ENCODE measurements at regions not wholly inside any gene's neighbourhood (a gene's known extent, or its start where the extent isn't known, plus 50 kb on each side); places are given as distances from the start of the nearest gene placed in this dataset.
"Not testable (repeated sequence)": the region's sequence is repeated elsewhere in the genome, so short reads cannot be mapped to it uniquely, and the experiment has no call there.

- Mint-ChIP-seq H3K4me3 (ENCODE audit: low read depth, unreplicated experiment) (no peak overlapping the region), H3K36me3 (ENCODE audit: insufficient read depth, unreplicated experiment) (no peaks in the 10 kb centered on the region), H3K27ac (ENCODE audit: unreplicated experiment) (peak overlapping the region; percentile 11), H3K4me1 (ENCODE audit: low read depth, unreplicated experiment) (no peaks in the 10 kb centered on the region), H3K27me3 (ENCODE audit: unreplicated experiment) (no peaks in the 10 kb centered on the region), H3K9me3 (ENCODE audit: low read depth, unreplicated experiment) (peaks cover 3% of the 10 kb centered on the region)
- CTCF ChIA-PET: no interaction called here
- BruUV-seq (replicated peaks): no TSS peak
- DNase-seq: no peak
- intact Hi-C loops (cut with micrococcal nuclease; ENCODE audit: unreplicated experiment): no loop called here
- TF ChIP-seq CTCF (IDR thresholded peaks at IDR 0.05; ENCODE audit: unreplicated experiment): no peak
Measured at GRCh38 chr1:121443001-121443540, 258.3 kb downstream of the SRGAP2C start.

GRCh38 chr1:121444096-121444495 lies 259.3 kb downstream of the SRGAP2C start:
- no peaks in the 10 kb centered on the region for H3K27me3 Mint-ChIP-seq (ENCODE audit: unreplicated experiment)
- H3K4me1 Mint-ChIP-seq (ENCODE audit: low read depth, unreplicated experiment): no peaks in the 10 kb centered on the region
- H3K27ac Mint-ChIP-seq (ENCODE audit: unreplicated experiment): no peak overlapping the region
- no peaks in the 10 kb centered on the region for H3K36me3 Mint-ChIP-seq (ENCODE audit: insufficient read depth, unreplicated experiment)
- intact Hi-C loops (cut with micrococcal nuclease; ENCODE audit: unreplicated experiment): no loop called here
- DNase-seq: no peak
- CTCF ChIA-PET: no interaction called here
- no peak for TF ChIP-seq CTCF (IDR thresholded peaks at IDR 0.05; ENCODE audit: unreplicated experiment)
- no TSS peak for BruUV-seq (replicated peaks)
- H3K9me3 Mint-ChIP-seq (ENCODE audit: low read depth, unreplicated experiment): peaks cover 3% of the 10 kb centered on the region
- H3K4me3 Mint-ChIP-seq (ENCODE audit: low read depth, unreplicated experiment): no peak overlapping the region

GRCh38 chr1:121445679-121446078 lies 260.9 kb downstream of the SRGAP2C start:
- Mint-ChIP-seq H3K9me3 (ENCODE audit: low read depth, unreplicated experiment) (peaks cover under 1% of the 10 kb centered on the region), H3K36me3 (ENCODE audit: insufficient read depth, unreplicated experiment) (no peaks in the 10 kb centered on the region), H3K4me1 (ENCODE audit: low read depth, unreplicated experiment) (no peaks in the 10 kb centered on the region), H3K27ac (ENCODE audit: unreplicated experiment) (no peak overlapping the region), H3K4me3 (ENCODE audit: low read depth, unreplicated experiment) (no peak overlapping the region), H3K27me3 (ENCODE audit: unreplicated experiment) (no peaks in the 10 kb centered on the region)
- no peak for DNase-seq
- CTCF ChIA-PET: no interaction called here
- TF ChIP-seq CTCF (IDR thresholded peaks at IDR 0.05; ENCODE audit: unreplicated experiment): no peak
- intact Hi-C loops (cut with micrococcal nuclease; ENCODE audit: unreplicated experiment): loop anchor here (5.0 kb wide), 1 partner anchor 77 kb away; no protein-coding TSS in a partner anchor
- BruUV-seq (replicated peaks): no TSS peak

- H3K27me3 Mint-ChIP-seq (ENCODE audit: unreplicated experiment); CTCF ChIA-PET; DNase-seq; BruUV-seq (replicated peaks); H3K27ac Mint-ChIP-seq (ENCODE audit: unreplicated experiment); H3K4me1 Mint-ChIP-seq (ENCODE audit: low read depth, unreplicated experiment); H3K36me3 Mint-ChIP-seq (ENCODE audit: insufficient read depth, unreplicated experiment); H3K4me3 Mint-ChIP-seq (ENCODE audit: low read depth, unreplicated experiment); H3K9me3 Mint-ChIP-seq (ENCODE audit: low read depth, unreplicated experiment): not testable (repeated sequence)
- intact Hi-C loops (cut with micrococcal nuclease; ENCODE audit: unreplicated experiment): loop anchor here (5.0 kb wide), 1 partner anchor 75 kb away; no protein-coding TSS in a partner anchor
- peak; percentile 24 for TF ChIP-seq CTCF (IDR thresholded peaks at IDR 0.05; ENCODE audit: unreplicated experiment)
Measured at GRCh38 chr1:121447280-121447923, 262.6 kb downstream of the SRGAP2C start.

GRCh38 chr1:121448064-121448463 lies 263.3 kb downstream of the SRGAP2C start:
- DNase-seq; H3K4me3 Mint-ChIP-seq (ENCODE audit: low read depth, unreplicated experiment); H3K4me1 Mint-ChIP-seq (ENCODE audit: low read depth, unreplicated experiment); CTCF ChIA-PET; H3K9me3 Mint-ChIP-seq (ENCODE audit: low read depth, unreplicated experiment); BruUV-seq (replicated peaks); H3K36me3 Mint-ChIP-seq (ENCODE audit: insufficient read depth, unreplicated experiment); H3K27ac Mint-ChIP-seq (ENCODE audit: unreplicated experiment); H3K27me3 Mint-ChIP-seq (ENCODE audit: unreplicated experiment): not testable (repeated sequence)
- intact Hi-C loops (cut with micrococcal nuclease; ENCODE audit: unreplicated experiment): loop anchor here (5.0 kb wide), 1 partner anchor 74 kb away; no protein-coding TSS in a partner anchor

Data from Calu3 (cell line).